GM06990 (cell line): ENCODE measurements at regions not wholly inside any gene's neighbourhood (a gene's known extent, or its start where the extent isn't known, plus 50 kb on each side); places are given as distances from the start of the nearest gene placed in this dataset.
"Not testable (repeated sequence)": the region's sequence is repeated elsewhere in the genome, so short reads cannot be mapped to it uniquely, and the experiment has no call there.

Experiments used
- DNase-seq: peaks from one replicate; pipeline ENCODE4 v3.0.0-alpha.2; 2011; ENCODE audit not compliant: insufficient read length; ENCODE audit errors: extremely low read depth
- H3K27me3 ChIP-seq: replicated peaks from 2 replicates; pipeline ENCODE4 v1.6.0; 2011; ENCODE audit warnings: low read length; ENCODE audit not compliant: control insufficient read depth, insufficient read depth
- H3K36me3 ChIP-seq: 2 replicates; pipeline ENCODE4 v1.5.1; 2011; ENCODE audit warnings: low read length; ENCODE audit not compliant: control insufficient read depth, insufficient read depth
- H3K4me3 ChIP-seq: replicated peaks from 2 replicates; pipeline ENCODE4 v1.5.1; 2011; ENCODE audit warnings: low read depth, mild to moderate bottlenecking, control low read depth, low read length
- TF ChIP-seq, protein P1 (sequence below): IDR thresholded peaks from 2 replicates; pipeline ENCODE4 v1.5.1; 2011; ENCODE audit warnings: low read length, control low read depth, mild to moderate bottlenecking, inconsistent platforms; ENCODE audit not compliant: insufficient read depth, poor library complexity, severe bottlenecking

- TF ChIP-seq, protein P1, sequence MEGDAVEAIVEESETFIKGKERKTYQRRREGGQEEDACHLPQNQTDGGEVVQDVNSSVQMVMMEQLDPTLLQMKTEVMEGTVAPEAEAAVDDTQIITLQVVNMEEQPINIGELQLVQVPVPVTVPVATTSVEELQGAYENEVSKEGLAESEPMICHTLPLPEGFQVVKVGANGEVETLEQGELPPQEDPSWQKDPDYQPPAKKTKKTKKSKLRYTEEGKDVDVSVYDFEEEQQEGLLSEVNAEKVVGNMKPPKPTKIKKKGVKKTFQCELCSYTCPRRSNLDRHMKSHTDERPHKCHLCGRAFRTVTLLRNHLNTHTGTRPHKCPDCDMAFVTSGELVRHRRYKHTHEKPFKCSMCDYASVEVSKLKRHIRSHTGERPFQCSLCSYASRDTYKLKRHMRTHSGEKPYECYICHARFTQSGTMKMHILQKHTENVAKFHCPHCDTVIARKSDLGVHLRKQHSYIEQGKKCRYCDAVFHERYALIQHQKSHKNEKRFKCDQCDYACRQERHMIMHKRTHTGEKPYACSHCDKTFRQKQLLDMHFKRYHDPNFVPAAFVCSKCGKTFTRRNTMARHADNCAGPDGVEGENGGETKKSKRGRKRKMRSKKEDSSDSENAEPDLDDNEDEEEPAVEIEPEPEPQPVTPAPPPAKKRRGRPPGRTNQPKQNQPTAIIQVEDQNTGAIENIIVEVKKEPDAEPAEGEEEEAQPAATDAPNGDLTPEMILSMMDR: no peak
- Histone ChIP-seq H3K4me3 (no peak overlapping the region), H3K36me3 (no peaks in the 10 kb centered on the region), H3K27me3 (no peaks in the 10 kb centered on the region)
- DNase-seq: no peak
Observed at GRCh38 chr20:40280616-40281015, 408.4 kb downstream of the MAFB start.

- Histone ChIP-seq H3K27me3 (no peaks in the 10 kb centered on the region), H3K36me3 (no peaks in the 10 kb centered on the region), H3K4me3 (no peak overlapping the region)
- DNase-seq: no peak
- TF ChIP-seq, protein P1: no peak
Observed at GRCh38 chr20:40279390-40279789, 409.6 kb downstream of the MAFB start.

DNA sequence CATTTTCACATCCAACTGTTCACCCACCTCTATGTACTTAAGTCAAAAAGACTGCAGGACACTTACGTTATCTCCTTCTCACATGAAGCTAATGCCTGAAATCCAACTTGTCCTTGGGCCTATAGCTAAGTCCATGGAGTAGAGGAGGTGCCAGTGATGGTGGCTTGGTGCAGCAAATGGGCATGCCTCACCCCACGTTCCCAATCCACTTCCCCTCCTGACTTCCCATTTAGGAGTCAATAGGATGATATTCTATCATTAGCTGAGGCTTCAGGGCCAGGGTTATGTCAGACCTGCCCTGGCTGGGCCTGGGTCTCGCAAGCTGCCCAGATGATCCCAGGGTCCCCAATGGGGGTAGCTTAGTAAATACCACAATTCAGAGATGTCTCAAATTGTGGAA is 410.4 kb downstream of the MAFB start:
- no peaks in the 10 kb centered on the region for H3K27me3 ChIP-seq
- no peaks in the 10 kb centered on the region for H3K36me3 ChIP-seq
- TF ChIP-seq, protein P1: no peak
- H3K4me3 ChIP-seq: no peak overlapping the region
- DNase-seq: no peak

DNA sequence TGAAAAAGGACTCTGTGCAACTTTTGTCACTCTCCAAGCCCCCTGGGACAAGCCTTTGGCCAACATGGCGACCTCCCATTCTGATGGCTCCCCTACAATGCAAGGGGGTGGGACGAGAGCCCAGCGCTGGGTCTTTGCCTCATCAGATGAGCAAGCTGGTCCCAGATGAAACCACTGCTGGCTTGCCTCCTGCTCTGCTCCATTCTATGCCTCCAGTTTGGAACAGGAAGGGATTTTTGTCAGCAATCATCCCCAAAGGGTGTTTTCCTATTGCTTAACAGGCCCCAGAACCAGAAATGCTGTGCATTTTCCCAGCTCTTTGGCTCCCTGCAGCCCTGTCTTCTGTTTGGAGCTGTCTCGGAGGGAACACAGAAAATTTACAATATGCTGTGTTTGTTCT is 412.7 kb downstream of the MAFB start:
- TF ChIP-seq, protein P1: no peak
- DNase-seq: no peak
- H3K4me3 ChIP-seq: no peak overlapping the region
- H3K36me3 ChIP-seq: no peaks in the 10 kb centered on the region
- H3K27me3 ChIP-seq: no peaks in the 10 kb centered on the region

GRCh38 chr20:40275738-40276137 is 413.3 kb downstream of the MAFB start:
- Histone ChIP-seq H3K4me3 (no peak overlapping the region), H3K27me3 (no peaks in the 10 kb centered on the region), H3K36me3 (no peaks in the 10 kb centered on the region)
- TF ChIP-seq, protein P1: no peak
- DNase-seq: no peak

GRCh38 chr20:40274912-40275533 is 414.0 kb downstream of the MAFB start:
- no peak for DNase-seq
- Histone ChIP-seq H3K36me3 (no peaks in the 10 kb centered on the region), H3K4me3 (no peak overlapping the region), H3K27me3 (no peaks in the 10 kb centered on the region)
- TF ChIP-seq, protein P1: no peak

DNA sequence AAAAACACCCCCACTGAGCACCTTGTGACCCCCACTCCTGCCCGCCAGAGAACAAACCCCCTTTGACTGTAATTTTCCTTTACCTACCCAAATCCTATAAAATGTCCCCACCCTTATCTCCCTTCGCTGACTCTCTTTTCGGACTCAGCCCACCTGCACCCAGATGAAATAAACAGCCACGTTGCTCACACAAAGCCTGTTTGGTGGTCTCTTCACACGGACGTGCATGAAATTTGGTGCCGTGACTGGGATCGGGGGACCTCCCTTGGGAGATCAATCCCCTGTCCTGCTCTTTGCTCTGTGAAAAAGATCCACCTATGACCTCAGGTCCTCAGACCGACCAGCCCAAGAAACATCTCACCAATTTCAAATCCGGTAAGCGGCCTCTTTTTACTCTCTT is 419.8 kb downstream of the MAFB start:
- H3K4me3 ChIP-seq, H3K27me3 ChIP-seq, H3K36me3 ChIP-seq, DNase-seq: not testable (repeated sequence)
